GM12878 (cell line): ENCODE measurements at regions not wholly inside any gene's neighbourhood (a gene's known extent, or its start where the extent isn't known, plus 50 kb on each side); places are given as distances from the start of the nearest gene placed in this dataset.
A peak's percentile ranks its signal among the peaks of the same experiment; 100 is the strongest.

Source experiments
- ATAC-seq: fragments of 200-7000 bp; cut with Tn5 transposase; 3 replicates; pipeline ENCODE4 v1.9.1; 2020; ENCODE audit warnings: mild to moderate bottlenecking, moderate library complexity
- BruUV-seq: library from RNA; stranded (reverse); fragments of 400-500 nt; replicated peaks from 2 replicates; lab custom pipeline; 2021; lab: Mats Ljungman, UMichigan
- CTCF ChIA-PET: fragments of 300-600 bp; sonication (Branson Sonifier 250); formaldehyde crosslinking; extraction: SDS; loops from one replicate; lab custom pipeline; 2021; ENCODE audit warnings: inconsistent platforms; lab: Yijun Ruan, JAX
- POLR2A ChIA-PET: fragments of 350-600 bp; formaldehyde crosslinking; extraction: SDS; loops from one replicate; lab custom pipeline; 2021; ENCODE audit warnings: inconsistent platforms; lab: Charles Lee
- RAD21 ChIA-PET: fragments of 300-600 bp; sonication (Branson Sonifier 250); formaldehyde crosslinking; loops from one replicate; lab custom pipeline; 2023; ENCODE audit warnings: antibody characterized with exemption; ENCODE audit not compliant: unreplicated experiment; lab: Charles Lee
- SMC1A ChIA-PET: fragments of 300-600 bp; sonication (Branson Sonifier 250); formaldehyde crosslinking; loops from one replicate; lab custom pipeline; 2023; ENCODE audit not compliant: unreplicated experiment, uncharacterized antibody; lab: Charles Lee
- DNase-seq: peaks from one replicate; pipeline ENCODE4 v3.0.0-alpha.2; 2011; ENCODE audit warnings: low read depth, low spot score
- FAIRE-seq: peaks from 3 replicates; lab custom pipeline; 2011; peaks lifted over from hg19 to GRCh38; lab: Jason Lieb, UNC
- H2AFZ ChIP-seq: 2 replicates; pipeline ENCODE4 v1.6.0; 2011; ENCODE audit warnings: low read depth, low read length, control low read depth; ENCODE audit not compliant: control insufficient read depth
- H3K27ac ChIP-seq: 2 replicates; pipeline ENCODE4 v1.5.1; 2011; ENCODE audit warnings: control low read depth; ENCODE audit not compliant: control insufficient read depth, insufficient read depth
- H3K27me3 ChIP-seq, 2 experiments: replicated peaks in 1 of 2; 2 replicates each; pipeline versions ENCODE4 v1.6.0 to v1.6.1; 2011; ENCODE audit warnings: low read length in 1 of 2; ENCODE audit not compliant: control insufficient read depth in 2 of 2, insufficient read depth in 2 of 2
- H3K36me3 ChIP-seq, 2 experiments: 2 replicates each; pipeline ENCODE4 v1.5.1; 2011; ENCODE audit warnings: low read length in 1 of 2; ENCODE audit not compliant: control insufficient read depth in 2 of 2, insufficient read depth in 2 of 2
- H3K4me1 ChIP-seq: 2 replicates; pipeline ENCODE4 v1.6.1; 2011; ENCODE audit warnings: mild to moderate bottlenecking, low read length, moderate library complexity, mixed read lengths; ENCODE audit not compliant: control insufficient read depth, insufficient read depth
- H3K4me2 ChIP-seq: 2 replicates; pipeline ENCODE4 v1.6.0; 2011; ENCODE audit warnings: control low read depth; ENCODE audit not compliant: control insufficient read depth, insufficient read depth
- H3K4me3 ChIP-seq: fragments of 200-600 bp; sonication (generic); 2 replicates; pipeline ENCODE4 v1.5.1; 2016
- H3K79me2 ChIP-seq: 2 replicates; pipeline ENCODE4 v1.6.0; 2011; ENCODE audit warnings: low read length; ENCODE audit not compliant: control insufficient read depth, insufficient read depth
- H3K9ac ChIP-seq: 2 replicates; pipeline ENCODE4 v1.8.0; 2011; ENCODE audit warnings: low read length, control low read depth, mixed read lengths; ENCODE audit not compliant: control insufficient read depth, insufficient read depth
- H3K9me3 ChIP-seq: replicated peaks from 3 replicates; pipeline ENCODE4 v1.5.1; 2011; ENCODE audit warnings: mild to moderate bottlenecking, low read length; ENCODE audit not compliant: control insufficient read depth, insufficient read depth
- H4K20me1 ChIP-seq: 2 replicates; pipeline ENCODE4 v1.6.0; 2011; ENCODE audit not compliant: control insufficient read depth, insufficient read depth
- ASH2L ChIP-seq: fragments of 300-600, 200-600 bp; sonication (generic); IDR thresholded peaks from 2 replicates; pipeline ENCODE4 v1.6.1; 2017; ENCODE audit warnings: low read depth, mild to moderate bottlenecking, borderline replicate concordance
- BACH1 ChIP-seq: fragments of 450-650 bp; IDR thresholded peaks from 2 replicates; pipeline ENCODE4 v1.6.1; 2017; ENCODE audit warnings: mild to moderate bottlenecking, borderline replicate concordance
- BCL11A ChIP-seq: IDR thresholded peaks from 2 replicates; pipeline ENCODE4 v1.6.1; 2011; ENCODE audit warnings: low read depth, low read length
- CBFB ChIP-seq: IDR thresholded peaks from 2 replicates; pipeline ENCODE4 v1.6.1; 2016; ENCODE audit warnings: antibody characterized with exemption, low read depth
- CBX3 ChIP-seq: fragments of 200-600 bp; sonication (generic); IDR thresholded peaks from 2 replicates; pipeline ENCODE4 v1.6.1; 2016; ENCODE audit warnings: low read depth, borderline replicate concordance
- FOS ChIP-seq: IDR thresholded peaks from 3 replicates; pipeline ENCODE4 v1.6.1; 2011; ENCODE audit warnings: borderline replicate concordance; ENCODE audit not compliant: insufficient read length; ENCODE audit errors: extremely low read depth
- FOXM1 ChIP-seq: IDR thresholded peaks from 2 replicates; pipeline ENCODE4 v1.6.1; 2012; ENCODE audit warnings: low read depth, mild to moderate bottlenecking, inconsistent platforms, low read length, moderate library complexity
- HDAC2 ChIP-seq: fragments of 200-600 bp; sonication (generic); IDR thresholded peaks from 2 replicates; pipeline ENCODE4 v1.6.1; 2017
- MTA2 ChIP-seq: fragments of 450-650 bp; IDR thresholded peaks from 2 replicates; pipeline ENCODE4 v1.6.1; 2016; ENCODE audit warnings: low read depth, mild to moderate bottlenecking, moderate library complexity
- MXI1 ChIP-seq: fragments of 150-350 bp; IDR thresholded peaks from 2 replicates; pipeline ENCODE4 v1.6.1; 2011; ENCODE audit warnings: low read depth, mild to moderate bottlenecking, inconsistent platforms, low read length, improper control_type of control experiment
- NR2C2 ChIP-seq: IDR thresholded peaks from 2 replicates; pipeline ENCODE4 v1.6.1; 2011; ENCODE audit warnings: borderline replicate concordance, low read depth; ENCODE audit not compliant: control insufficient read depth, insufficient read length
- PAX5 ChIP-seq: IDR thresholded peaks from 2 replicates; pipeline ENCODE4 v1.6.1; 2011; ENCODE audit warnings: low read depth, low read length, borderline replicate concordance
- RB1 ChIP-seq: fragments of 450-650 bp; formaldehyde crosslinking; IDR thresholded peaks from 2 replicates; pipeline ENCODE4 v1.6.1; 2017; ENCODE audit warnings: mild to moderate bottlenecking, borderline replicate concordance
- SIN3A ChIP-seq: IDR thresholded peaks from 2 replicates; pipeline ENCODE4 v1.6.1; 2012; ENCODE audit warnings: low read depth, low read length, improper control_type of control experiment
- STAT1 ChIP-seq: fragments of 450-650 bp; conservative IDR thresholded peaks from 2 replicates; pipeline ENCODE4 v1.6.1; 2014; ENCODE audit warnings: antibody characterized with exemption, mild to moderate bottlenecking
- STAT3 ChIP-seq: IDR thresholded peaks from 2 replicates; pipeline ENCODE4 v1.6.1; 2011; ENCODE audit warnings: low read depth, low read length, improper control_type of control experiment
- SUPT20H ChIP-seq: IDR thresholded peaks from 2 replicates; pipeline ENCODE4 v1.6.1; 2011; ENCODE audit warnings: low read depth, mild to moderate bottlenecking, low read length, moderate library complexity, borderline replicate concordance; ENCODE audit not compliant: control insufficient read depth
- TCF3 ChIP-seq: IDR thresholded peaks from 2 replicates; pipeline ENCODE4 v1.6.1; 2012; ENCODE audit warnings: low read depth, mild to moderate bottlenecking, low read length, borderline replicate concordance; ENCODE audit not compliant: insufficient read depth
- WRNIP1 ChIP-seq: IDR thresholded peaks from 2 replicates; pipeline ENCODE4 v1.6.1; 2011; ENCODE audit warnings: low read depth, low read length, improper control_type of control experiment, borderline replicate concordance
- ZNF622 ChIP-seq: fragments of 450-650 bp; IDR thresholded peaks from 2 replicates; pipeline ENCODE4 v1.6.1; 2017; ENCODE audit warnings: mild to moderate bottlenecking, inconsistent platforms
- WGBS: methylation state at CpG from one replicate; pipeline ENCODE4 v1.1.6; 2016; ENCODE audit warnings: low lambda C conversion rate; ENCODE audit not compliant: insufficient replicate concordance, insufficient coverage; ENCODE audit errors: missing lambda C conversion rate; 5-methylcytosine and 5-hydroxymethylcytosine counted together
- in situ Hi-C: fragments of 300-500 bp; cut with MboI; formaldehyde crosslinking; loops from 9 replicates; pipeline ENCODE4 v1.14.3; 2018; ENCODE audit warnings: mixed read lengths
- intact Hi-C: fragments of 100-400 bp; cut with micrococcal nuclease; formaldehyde crosslinking; loops from one replicate; pipeline ENCODE4 v1.14.2; 2022; ENCODE audit not compliant: unreplicated experiment
- TF ChIP-seq, protein P1 (sequence below): fragments of 450-650 bp; IDR thresholded peaks from 2 replicates; pipeline ENCODE4 v1.6.1; 2018; ENCODE audit warnings: borderline replicate concordance, mild to moderate bottlenecking; ENCODE audit not compliant: partially characterized antibody
- TF ChIP-seq, protein P2 (sequence below): IDR thresholded peaks from 2 replicates; pipeline ENCODE4 v1.6.1; 2012; ENCODE audit warnings: low read depth, low read length, improper control_type of control experiment

DNA sequence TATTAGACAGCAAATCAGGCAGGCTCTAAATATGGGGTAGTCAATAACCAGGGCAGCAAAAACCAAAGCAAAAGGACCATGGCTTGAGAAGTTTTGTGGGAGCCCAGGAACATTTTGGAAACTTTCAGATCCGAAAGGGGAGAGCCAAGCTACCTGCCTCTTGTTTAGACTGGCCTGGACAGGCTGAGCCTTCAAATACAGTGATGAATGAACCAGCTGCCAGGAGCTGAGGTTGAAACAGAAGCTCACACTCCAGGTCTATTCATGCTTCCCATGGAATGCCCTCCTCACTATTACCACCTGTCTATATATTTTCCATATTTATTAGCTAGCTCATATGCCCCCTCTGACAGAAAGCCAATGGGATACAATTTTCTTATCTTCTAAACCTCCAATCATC is 150.8 kb upstream of the SLC44A1 start (continued):
- TF ChIP-seq, protein P1, sequence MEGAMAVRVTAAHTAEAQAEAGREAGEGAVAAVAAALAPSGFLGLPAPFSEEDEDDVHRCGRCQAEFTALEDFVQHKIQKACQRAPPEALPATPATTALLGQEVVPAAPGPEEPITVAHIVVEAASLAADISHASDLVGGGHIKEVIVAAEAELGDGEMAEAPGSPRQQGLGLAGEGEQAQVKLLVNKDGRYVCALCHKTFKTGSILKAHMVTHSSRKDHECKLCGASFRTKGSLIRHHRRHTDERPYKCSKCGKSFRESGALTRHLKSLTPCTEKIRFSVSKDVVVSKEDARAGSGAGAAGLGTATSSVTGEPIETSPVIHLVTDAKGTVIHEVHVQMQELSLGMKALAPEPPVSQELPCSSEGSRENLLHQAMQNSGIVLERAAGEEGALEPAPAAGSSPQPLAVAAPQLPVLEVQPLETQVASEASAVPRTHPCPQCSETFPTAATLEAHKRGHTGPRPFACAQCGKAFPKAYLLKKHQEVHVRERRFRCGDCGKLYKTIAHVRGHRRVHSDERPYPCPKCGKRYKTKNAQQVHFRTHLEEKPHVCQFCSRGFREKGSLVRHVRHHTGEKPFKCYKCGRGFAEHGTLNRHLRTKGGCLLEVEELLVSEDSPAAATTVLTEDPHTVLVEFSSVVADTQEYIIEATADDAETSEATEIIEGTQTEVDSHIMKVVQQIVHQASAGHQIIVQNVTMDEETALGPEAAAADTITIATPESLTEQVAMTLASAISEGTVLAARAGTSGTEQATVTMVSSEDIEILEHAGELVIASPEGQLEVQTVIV: no peak
- TF ChIP-seq WRNIP1 (no peak), STAT3 (no peak), SIN3A (no peak)

DNA sequence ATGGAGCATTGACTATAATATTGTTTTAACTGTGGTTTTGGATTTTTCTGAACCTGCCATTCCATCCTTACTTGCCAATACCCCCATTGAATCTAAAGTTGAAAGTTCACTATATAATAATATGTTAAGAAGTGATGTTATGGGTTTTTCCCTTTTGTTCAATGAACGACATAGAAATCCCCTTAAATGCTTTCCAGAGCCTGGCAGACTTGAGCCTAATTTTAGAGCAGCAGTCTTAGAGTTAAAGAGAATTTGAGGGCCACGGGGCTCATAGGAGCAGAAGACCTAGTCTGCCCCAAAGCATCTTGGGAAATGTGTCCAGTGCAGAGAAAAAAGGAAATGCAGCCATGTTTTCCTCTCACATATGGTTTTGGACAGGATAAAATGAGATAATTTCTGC is 146.1 kb upstream of the SLC44A1 start:
- CTCF ChIA-PET: no interaction called here
- Histone ChIP-seq H4K20me1 (no peaks in the 10 kb centered on the region), H3K4me3 (no peak overlapping the region), H3K9me3 (no peaks in the 10 kb centered on the region), H3K4me2 (no peak overlapping the region), H3K36me3 (no peaks in the 10 kb centered on the region), H3K9ac (no peak overlapping the region), H3K27ac (no peak overlapping the region), H2AFZ (no peak overlapping the region), H3K4me1 (no peaks in the 10 kb centered on the region), H3K79me2 (no peaks in the 10 kb centered on the region), H3K27me3 (no peaks in the 10 kb centered on the region)
- SMC1A ChIA-PET: interaction anchor here (0.7 kb wide), 1 partner anchor 237 kb away, joined by 3 read pairs; no protein-coding TSS in a partner anchor
- intact Hi-C loops (no loop called here), in situ Hi-C loops (no loop called here)
- RAD21 ChIA-PET: no interaction called here
- no TSS peak for BruUV-seq
- FAIRE-seq (no peak), DNase-seq (no peak), ATAC-seq (peak; percentile 28; the same call in 1 of the 3 replicates)
- POLR2A ChIA-PET: no interaction called here
- WGBS: 0% methylated on average over 2 of the region's 2 CpGs
- TF ChIP-seq PAX5 (no peak), TCF3 (no peak), SUPT20H (no peak), NR2C2 (no peak), HDAC2 (no peak), ZNF622 (no peak), ASH2L (no peak), FOS (no peak), RB1 (no peak), CBFB (no peak), BCL11A (no peak), STAT1 (no peak), SIN3A (no peak), FOXM1 (no peak), CBX3 (no peak), MTA2 (no peak), MXI1 (no peak), BACH1 (no peak)
- TF ChIP-seq, protein P2, sequence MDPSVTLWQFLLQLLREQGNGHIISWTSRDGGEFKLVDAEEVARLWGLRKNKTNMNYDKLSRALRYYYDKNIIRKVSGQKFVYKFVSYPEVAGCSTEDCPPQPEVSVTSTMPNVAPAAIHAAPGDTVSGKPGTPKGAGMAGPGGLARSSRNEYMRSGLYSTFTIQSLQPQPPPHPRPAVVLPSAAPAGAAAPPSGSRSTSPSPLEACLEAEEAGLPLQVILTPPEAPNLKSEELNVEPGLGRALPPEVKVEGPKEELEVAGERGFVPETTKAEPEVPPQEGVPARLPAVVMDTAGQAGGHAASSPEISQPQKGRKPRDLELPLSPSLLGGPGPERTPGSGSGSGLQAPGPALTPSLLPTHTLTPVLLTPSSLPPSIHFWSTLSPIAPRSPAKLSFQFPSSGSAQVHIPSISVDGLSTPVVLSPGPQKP: no peak
